Vagina (tissue), 2 donors: ENCODE measurements at regions not wholly inside any gene's neighbourhood (a gene's known extent, or its start where the extent isn't known, plus 50 kb on each side); places are given as distances from the start of the nearest gene placed in this dataset.

Source experiments
- DNase-seq, 2 donors: peaks; one replicate each; pipeline ENCODE4 v3.0.0-alpha.2; 2017; ENCODE audit errors: extremely low spot score in 2 of 2
- H3K27ac ChIP-seq: fragments of 200-600 bp; sonication (generic); one replicate; pipeline ENCODE4 v1.5.1; 2019
- H3K27me3 ChIP-seq: fragments of 200-600 bp; sonication (generic); one replicate; pipeline ENCODE4 v1.5.1; 2019
- H3K36me3 ChIP-seq, 2 donors: fragments of 200-600 bp; sonication (generic); one replicate each; pipeline ENCODE4 v1.5.1; 2017 to 2019
- H3K4me1 ChIP-seq: fragments of 200-600 bp; sonication (generic); one replicate; pipeline ENCODE4 v1.5.1; 2019
- H3K4me3 ChIP-seq, 2 donors: fragments of 200-600 bp; sonication (generic); 1 replicate in 1 of 2; 2 replicates in 1 of 2; pipeline ENCODE4 v1.5.1; 2016 to 2019
- H3K9me3 ChIP-seq: fragments of 200-600 bp; sonication (generic); one replicate; pipeline ENCODE4 v1.5.1; 2019
- POLR2A ChIP-seq, 2 donors: fragments of 450-650 bp; IDR thresholded peaks; one replicate each; pipeline ENCODE4 v1.6.1; 2017; ENCODE audit warnings: antibody characterized with exemption in 2 of 2, mild to moderate bottlenecking in 2 of 2, moderate library complexity in 2 of 2
- POLR2AphosphoS5 ChIP-seq, 2 donors: sonication (generic); formaldehyde crosslinking; IDR thresholded peaks; one replicate each; pipeline ENCODE4 v1.9.0; 2017; ENCODE audit warnings: antibody characterized with exemption in 2 of 2, mild to moderate bottlenecking in 2 of 2, low read depth in 1 of 2; ENCODE audit not compliant: insufficient read depth in 1 of 2
- intact Hi-C: fragments of 100-400 bp; cut with DNase I; formaldehyde crosslinking; loops from one replicate; pipeline ENCODE4 v1.15.1; 2023
- TF ChIP-seq, protein P1 (sequence below), 3 experiments: fragments of 450-650 bp in 2 of 3; fragments of 200-600 bp in 1 of 3; sonication (generic) in 1 of 3; IDR thresholded peaks; one replicate each; pipeline ENCODE4 v1.5.1; 2017 to 2019; ENCODE audit warnings: antibody characterized with exemption in 3 of 3, mild to moderate bottlenecking in 2 of 3, moderate library complexity in 2 of 3

GRCh38 chr5:123882965-123883345, 371.0 kb downstream of the CSNK1G3 start:
- no peak for DNase-seq
- Histone ChIP-seq H3K27me3 (no peaks in the 10 kb centered on the region), H3K27ac (no peak overlapping the region), H3K4me3 (no peak overlapping the region), H3K36me3 (no peaks in the 10 kb centered on the region), H3K4me1 (no peaks in the 10 kb centered on the region), H3K9me3 (no peaks in the 10 kb centered on the region)
- TF ChIP-seq, protein P1, sequence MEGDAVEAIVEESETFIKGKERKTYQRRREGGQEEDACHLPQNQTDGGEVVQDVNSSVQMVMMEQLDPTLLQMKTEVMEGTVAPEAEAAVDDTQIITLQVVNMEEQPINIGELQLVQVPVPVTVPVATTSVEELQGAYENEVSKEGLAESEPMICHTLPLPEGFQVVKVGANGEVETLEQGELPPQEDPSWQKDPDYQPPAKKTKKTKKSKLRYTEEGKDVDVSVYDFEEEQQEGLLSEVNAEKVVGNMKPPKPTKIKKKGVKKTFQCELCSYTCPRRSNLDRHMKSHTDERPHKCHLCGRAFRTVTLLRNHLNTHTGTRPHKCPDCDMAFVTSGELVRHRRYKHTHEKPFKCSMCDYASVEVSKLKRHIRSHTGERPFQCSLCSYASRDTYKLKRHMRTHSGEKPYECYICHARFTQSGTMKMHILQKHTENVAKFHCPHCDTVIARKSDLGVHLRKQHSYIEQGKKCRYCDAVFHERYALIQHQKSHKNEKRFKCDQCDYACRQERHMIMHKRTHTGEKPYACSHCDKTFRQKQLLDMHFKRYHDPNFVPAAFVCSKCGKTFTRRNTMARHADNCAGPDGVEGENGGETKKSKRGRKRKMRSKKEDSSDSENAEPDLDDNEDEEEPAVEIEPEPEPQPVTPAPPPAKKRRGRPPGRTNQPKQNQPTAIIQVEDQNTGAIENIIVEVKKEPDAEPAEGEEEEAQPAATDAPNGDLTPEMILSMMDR (IDR thresholded peaks at IDR 0.05), result no peak
- TF ChIP-seq POLR2A (IDR thresholded peaks at IDR 0.05), result no peak
- no peak for TF ChIP-seq POLR2AphosphoS5 (IDR thresholded peaks at IDR 0.05; ENCODE audit: insufficient read depth in 1 of 2, low read depth in 1 of 2)
- intact Hi-C loops, result no loop called here

- Histone ChIP-seq H3K36me3 (no peaks in the 10 kb centered on the region), H3K27ac (no peak overlapping the region), H3K9me3 (no peaks in the 10 kb centered on the region), H3K27me3 (no peaks in the 10 kb centered on the region), H3K4me3 (no peak overlapping the region), H3K4me1 (no peaks in the 10 kb centered on the region)
- DNase-seq, result no peak
- intact Hi-C loops, result no loop called here
- TF ChIP-seq POLR2AphosphoS5 (IDR thresholded peaks at IDR 0.05; ENCODE audit: insufficient read depth in 1 of 2, low read depth in 1 of 2) (no peak), POLR2A (IDR thresholded peaks at IDR 0.05) (no peak)
- TF ChIP-seq, protein P1 (IDR thresholded peaks at IDR 0.05), result no peak
These were observed 370.5 kb downstream of the CSNK1G3 start for GRCh38 chr5:123882319-123882964.

GRCh38 chr5:123881759-123882244, 369.8 kb downstream of the CSNK1G3 start:
- no peaks in the 10 kb centered on the region for H3K36me3 ChIP-seq
- H3K4me3 ChIP-seq, result no peak overlapping the region
- no peak for DNase-seq
- TF ChIP-seq POLR2A (IDR thresholded peaks at IDR 0.05), result no peak
- TF ChIP-seq POLR2AphosphoS5 (IDR thresholded peaks at IDR 0.05; ENCODE audit: insufficient read depth in 1 of 2, low read depth in 1 of 2), result no peak
- TF ChIP-seq, protein P1 (IDR thresholded peaks at IDR 0.05), result no peak
- H3K4me1 ChIP-seq, result no peaks in the 10 kb centered on the region
- no peaks in the 10 kb centered on the region for H3K9me3 ChIP-seq
- no peak overlapping the region for H3K27ac ChIP-seq
- intact Hi-C loops, result no loop called here
- H3K27me3 ChIP-seq, result no peaks in the 10 kb centered on the region

DNA sequence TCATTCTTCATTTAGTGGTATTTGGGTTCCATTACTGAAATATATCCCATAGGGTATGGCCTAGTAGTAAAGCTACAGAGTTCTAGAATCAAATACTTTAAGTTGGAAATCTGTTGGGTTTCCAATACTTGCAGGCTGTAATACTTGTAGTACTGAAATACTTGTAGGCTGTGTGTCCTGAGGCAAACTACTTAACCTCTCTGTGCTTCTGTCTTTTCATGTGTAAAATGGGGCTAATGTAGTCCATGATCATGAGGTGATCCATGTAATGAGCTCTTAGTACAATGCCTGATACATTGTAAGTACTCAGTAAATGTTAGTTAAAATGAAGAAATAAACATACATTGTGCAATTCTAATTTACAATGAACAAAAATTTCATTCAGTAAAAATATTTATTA, 368.9 kb downstream of the CSNK1G3 start:
- no peak for DNase-seq
- Histone ChIP-seq H3K4me1 (no peaks in the 10 kb centered on the region), H3K9me3 (no peaks in the 10 kb centered on the region), H3K36me3 (no peaks in the 10 kb centered on the region), H3K27ac (no peak overlapping the region), H3K4me3 (no peak overlapping the region), H3K27me3 (no peaks in the 10 kb centered on the region)
- TF ChIP-seq POLR2A (IDR thresholded peaks at IDR 0.05), result no peak
- no peak for TF ChIP-seq POLR2AphosphoS5 (IDR thresholded peaks at IDR 0.05; ENCODE audit: insufficient read depth in 1 of 2, low read depth in 1 of 2)
- TF ChIP-seq, protein P1 (IDR thresholded peaks at IDR 0.05), result no peak
- intact Hi-C loops, result no loop called here

- no peak overlapping the region for H3K27ac ChIP-seq
- no peak for DNase-seq
- intact Hi-C loops, result no loop called here
- H3K27me3 ChIP-seq, result no peaks in the 10 kb centered on the region
- no peak overlapping the region for H3K4me3 ChIP-seq
- H3K4me1 ChIP-seq, result no peaks in the 10 kb centered on the region
- TF ChIP-seq POLR2A (IDR thresholded peaks at IDR 0.05) (no peak), POLR2AphosphoS5 (IDR thresholded peaks at IDR 0.05; ENCODE audit: insufficient read depth in 1 of 2, low read depth in 1 of 2) (no peak)
- TF ChIP-seq, protein P1 (IDR thresholded peaks at IDR 0.05), result no peak
- no peaks in the 10 kb centered on the region for H3K9me3 ChIP-seq
- no peaks in the 10 kb centered on the region for H3K36me3 ChIP-seq
These were observed 367.1 kb downstream of the CSNK1G3 start for GRCh38 chr5:123879071-123879470.
